ENCODE measurements at regions not wholly inside any gene's neighbourhood (a gene's known extent, or its start where the extent isn't known, plus 50 kb on each side); places are given as distances from the start of the nearest gene placed in this dataset.

DNA sequence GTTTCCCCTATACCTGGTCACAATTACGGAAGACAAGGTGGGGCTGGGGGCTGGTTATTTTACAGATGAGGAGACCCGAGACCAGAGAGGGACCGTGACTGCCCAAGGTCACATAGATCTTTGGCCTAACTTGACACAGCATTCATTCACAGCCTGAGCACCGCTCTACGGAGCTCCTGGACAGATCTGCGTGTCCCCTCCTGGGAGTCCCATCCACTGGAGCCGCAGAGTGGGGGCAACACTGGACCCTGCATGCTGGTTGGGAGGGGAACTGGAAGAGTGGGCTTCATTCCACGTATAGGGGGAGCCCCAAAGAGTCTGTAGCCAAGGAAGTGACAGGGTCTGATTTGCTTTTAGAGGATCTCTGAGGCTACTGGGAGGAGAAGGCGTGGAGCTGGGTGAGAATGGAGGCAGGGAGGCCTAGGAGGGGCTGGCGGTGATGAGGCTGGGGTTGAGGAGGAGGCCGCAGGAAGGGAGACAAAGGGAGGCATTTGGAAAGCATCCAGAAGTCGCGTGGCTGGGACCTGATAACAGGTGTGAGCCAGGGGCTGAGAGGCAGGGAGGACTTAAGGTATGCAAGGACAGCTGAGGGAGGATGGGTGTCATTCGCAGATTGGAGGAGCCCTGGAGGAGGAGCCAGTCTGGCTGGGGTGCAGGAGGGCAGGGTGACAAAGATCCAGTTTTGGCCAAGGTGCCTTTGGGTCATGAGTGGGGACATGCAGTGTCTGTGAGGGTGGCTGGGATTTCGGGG, 64.3 kb upstream of the IER5L start:
- peaks cover 31% of the 10 kb centered on the region for H3K27me3 Mint-ChIP-seq
- H3K9me3 Mint-ChIP-seq = no peaks in the 10 kb centered on the region
- DNase-seq (ENCODE audit: low spot score in 2 of 2) = no peak
- H3K36me3 Mint-ChIP-seq = no peaks in the 10 kb centered on the region
- no peak for ATAC-seq (ENCODE audit: low read depth)
- H3K4me1 Mint-ChIP-seq = no peaks in the 10 kb centered on the region
- no peak overlapping the region for H3K4me3 Mint-ChIP-seq
- no peak overlapping the region for H3K27ac Mint-ChIP-seq

GRCh38 chr9:129241725-129242124, 63.7 kb upstream of the IER5L start:
- no peaks in the 10 kb centered on the region for H3K36me3 Mint-ChIP-seq
- peaks cover 4% of the 10 kb centered on the region for H3K4me1 Mint-ChIP-seq
- DNase-seq (ENCODE audit: low spot score in 2 of 2) (no peak), ATAC-seq (ENCODE audit: low read depth) (no peak)
- no peak overlapping the region for H3K27ac Mint-ChIP-seq
- H3K4me3 Mint-ChIP-seq = no peak overlapping the region
- no peaks in the 10 kb centered on the region for H3K9me3 Mint-ChIP-seq
- H3K27me3 Mint-ChIP-seq = peaks cover 30% of the 10 kb centered on the region

DNA sequence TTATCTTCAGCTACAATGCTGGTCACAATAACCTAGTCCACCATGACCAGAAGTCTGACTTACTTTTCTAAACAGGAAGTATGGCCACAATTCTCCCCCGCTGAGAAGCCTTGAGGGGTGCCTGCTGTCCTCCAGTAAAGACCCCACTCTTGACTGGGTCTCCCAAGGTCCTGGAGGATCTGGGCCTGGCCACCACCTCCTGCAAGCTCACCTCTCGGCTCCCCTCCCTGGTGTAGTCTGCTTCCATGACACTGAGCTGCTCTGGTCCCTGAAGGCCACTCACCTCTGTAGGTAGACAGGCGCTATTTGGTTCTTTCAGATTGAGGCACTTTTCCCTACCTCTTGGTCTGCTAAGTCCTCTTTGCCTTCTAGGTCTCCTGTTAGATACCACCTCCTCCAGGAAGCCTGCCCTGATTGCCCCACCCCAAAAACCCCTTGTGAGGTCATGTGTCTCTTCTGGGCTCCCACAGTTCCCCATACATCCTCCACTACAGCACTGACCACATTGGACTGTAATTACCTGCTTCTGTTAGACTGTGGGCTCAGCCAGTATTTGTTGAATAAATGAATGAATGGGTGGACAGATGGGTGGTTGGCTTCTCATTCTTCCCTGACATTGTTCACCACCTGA, 62.6 kb upstream of the IER5L start:
- ATAC-seq (ENCODE audit: low read depth) = no peak
- no peak for DNase-seq (ENCODE audit: low spot score in 2 of 2)
- H3K27ac Mint-ChIP-seq = no peak overlapping the region

GRCh38 chr9:129239946-129240490, 62.0 kb upstream of the IER5L start:
- Mint-ChIP-seq H3K27ac (no peak overlapping the region), H3K4me3 (no peak overlapping the region), H3K4me1 (peaks cover 13% of the 10 kb centered on the region), H3K27me3 (peaks cover 22% of the 10 kb centered on the region), H3K36me3 (no peaks in the 10 kb centered on the region), H3K9me3 (peaks cover under 1% of the 10 kb centered on the region)
- DNase-seq (ENCODE audit: low spot score in 2 of 2) = no peak
- ATAC-seq (ENCODE audit: low read depth) = no peak

More for the DNA sequence above, 62.6 kb upstream of the IER5L start:
- no peak overlapping the region for H3K4me3 Mint-ChIP-seq
- H3K9me3 Mint-ChIP-seq = no peaks in the 10 kb centered on the region
- peaks cover 28% of the 10 kb centered on the region for H3K27me3 Mint-ChIP-seq
- no peaks in the 10 kb centered on the region for H3K36me3 Mint-ChIP-seq
- peaks cover 9% of the 10 kb centered on the region for H3K4me1 Mint-ChIP-seq

- Mint-ChIP-seq H3K9me3 (peaks cover 6% of the 10 kb centered on the region), H3K4me3 (no peak overlapping the region), H3K27me3 (peaks cover 24% of the 10 kb centered on the region), H3K4me1 (peaks cover 19% of the 10 kb centered on the region), H3K27ac (no peak overlapping the region), H3K36me3 (peaks cover 3% of the 10 kb centered on the region)
- no peak for ATAC-seq (ENCODE audit: low read depth)
- DNase-seq (ENCODE audit: low spot score in 2 of 2) = no peak
Observed at GRCh38 chr9:129237803-129238202, 59.7 kb upstream of the IER5L start.

- DNase-seq (ENCODE audit: low spot score in 2 of 2) = no peak
- H3K27ac Mint-ChIP-seq = no peak overlapping the region
- no peak for ATAC-seq (ENCODE audit: low read depth)
- peaks cover 3% of the 10 kb centered on the region for H3K36me3 Mint-ChIP-seq
- H3K27me3 Mint-ChIP-seq = peaks cover 24% of the 10 kb centered on the region
- no peak overlapping the region for H3K4me3 Mint-ChIP-seq
- H3K9me3 Mint-ChIP-seq = peaks cover 10% of the 10 kb centered on the region
- peaks cover 22% of the 10 kb centered on the region for H3K4me1 Mint-ChIP-seq
Observed at GRCh38 chr9:129237164-129237611, 59.1 kb upstream of the IER5L start.

DNA sequence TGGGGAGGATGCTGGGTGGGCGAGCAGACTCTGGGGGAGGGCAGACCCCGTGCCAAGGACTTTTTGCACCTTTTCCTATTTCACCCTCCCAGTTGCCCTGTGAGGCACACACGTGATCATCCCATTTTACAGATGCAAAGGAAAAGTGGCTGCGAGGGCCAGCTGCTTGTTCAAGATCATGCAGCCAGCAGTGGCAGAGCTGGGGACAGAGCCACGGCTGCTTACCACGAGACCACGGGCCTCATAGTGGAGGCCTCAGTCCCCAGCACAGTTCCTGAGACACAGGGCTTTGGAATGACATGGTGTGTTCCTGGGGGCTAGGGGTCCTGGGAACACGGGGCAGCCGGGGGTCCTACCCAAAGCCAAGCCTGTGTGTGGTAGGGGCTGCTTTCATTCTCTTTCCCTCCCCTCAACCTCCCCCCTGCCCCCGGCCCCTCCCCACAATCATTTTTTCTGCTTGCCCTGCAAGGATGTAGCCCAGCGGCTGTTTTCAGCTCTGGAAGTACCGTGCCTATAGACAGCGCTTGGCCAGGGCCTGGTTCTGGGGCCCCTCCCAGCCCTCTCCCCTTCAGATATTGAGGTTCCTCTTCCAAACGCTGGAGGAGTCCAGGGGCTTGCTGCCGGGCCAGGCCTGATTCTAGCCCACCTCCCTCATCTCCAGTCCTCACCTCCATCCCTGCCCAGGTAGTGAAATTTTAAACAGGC, 58.5 kb upstream of the IER5L start:
- Mint-ChIP-seq H3K36me3 (peaks cover 3% of the 10 kb centered on the region), H3K4me1 (peaks cover 22% of the 10 kb centered on the region)
- no peak for ATAC-seq (ENCODE audit: low read depth)

GRCh38 chr9:129235931-129236331, 57.9 kb upstream of the IER5L start:
- ATAC-seq (ENCODE audit: low read depth) (peak; percentile 72), DNase-seq (ENCODE audit: low spot score in 2 of 2) (no peak)
- Mint-ChIP-seq H3K4me3 (no peak overlapping the region), H3K9me3 (peaks cover 10% of the 10 kb centered on the region), H3K27ac (no peak overlapping the region), H3K4me1 (peaks cover 22% of the 10 kb centered on the region), H3K36me3 (peaks cover 3% of the 10 kb centered on the region), H3K27me3 (peaks cover 23% of the 10 kb centered on the region)

More for the DNA sequence above, 58.5 kb upstream of the IER5L start:
- peaks cover 10% of the 10 kb centered on the region for H3K9me3 Mint-ChIP-seq
- no peak overlapping the region for H3K4me3 Mint-ChIP-seq
- no peak overlapping the region for H3K27ac Mint-ChIP-seq
- no peak for DNase-seq (ENCODE audit: low spot score in 2 of 2)
- peaks cover 22% of the 10 kb centered on the region for H3K27me3 Mint-ChIP-seq

DNA sequence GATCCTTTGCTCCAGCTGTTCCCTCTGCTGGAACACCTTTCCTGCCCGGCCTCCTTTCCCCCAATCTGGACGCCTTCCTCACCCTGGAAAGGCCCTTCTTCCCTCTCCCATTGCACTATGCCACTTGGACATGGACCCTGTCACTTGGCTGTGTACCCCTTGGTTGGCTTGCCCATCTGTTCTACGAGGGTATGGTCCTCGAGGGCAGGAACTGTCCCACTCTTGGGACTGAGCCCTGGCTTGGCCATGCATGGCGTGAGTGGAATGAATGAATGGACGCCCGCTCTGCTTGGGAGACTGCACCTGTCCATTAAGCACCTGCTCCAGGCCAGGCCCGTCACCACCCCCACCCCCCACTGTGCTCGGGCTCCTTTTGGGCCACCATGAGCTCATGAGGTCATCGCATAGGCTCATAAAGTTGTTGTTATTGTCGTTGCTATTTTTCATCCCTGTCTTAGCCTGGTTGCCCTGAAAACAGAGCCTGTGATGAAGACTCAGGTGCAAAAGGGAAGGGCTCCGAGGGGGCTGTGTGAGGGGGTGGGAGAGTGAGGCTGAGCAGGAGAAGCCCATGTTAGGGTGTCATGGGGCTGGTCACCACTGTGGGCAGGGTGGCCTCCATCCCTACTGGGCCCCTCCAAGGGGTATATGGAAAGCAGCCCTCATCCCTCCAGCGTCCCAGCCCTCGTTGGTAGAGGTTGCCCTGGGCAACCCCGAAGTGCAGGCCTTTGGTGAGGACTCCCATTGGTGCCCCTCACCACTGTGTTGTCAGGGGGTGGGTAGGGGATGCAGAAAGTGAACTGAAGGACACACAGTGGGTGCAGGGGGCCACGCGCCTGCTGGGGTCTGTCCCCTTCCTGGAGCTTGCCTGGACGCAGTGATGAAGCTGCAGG, 57.2 kb upstream of the IER5L start:
- no peak for DNase-seq (ENCODE audit: low spot score in 2 of 2)
- Mint-ChIP-seq H3K27me3 (peaks cover 20% of the 10 kb centered on the region), H3K27ac (no peak overlapping the region), H3K4me3 (peak overlapping the region; percentile 33), H3K9me3 (peaks cover 10% of the 10 kb centered on the region), H3K36me3 (peaks cover 3% of the 10 kb centered on the region), H3K4me1 (peaks cover 23% of the 10 kb centered on the region)
- no peak for ATAC-seq (ENCODE audit: low read depth)

GRCh38 chr9:129234491-129234890, 56.4 kb upstream of the IER5L start:
- ATAC-seq (ENCODE audit: low read depth) (no peak), DNase-seq (ENCODE audit: low spot score in 2 of 2) (no peak)
- H3K36me3 Mint-ChIP-seq = peaks cover 3% of the 10 kb centered on the region
- H3K27me3 Mint-ChIP-seq = peaks cover 22% of the 10 kb centered on the region
- no peak overlapping the region for H3K27ac Mint-ChIP-seq
- peaks cover 10% of the 10 kb centered on the region for H3K9me3 Mint-ChIP-seq
- H3K4me3 Mint-ChIP-seq = no peak overlapping the region
- H3K4me1 Mint-ChIP-seq = peaks cover 29% of the 10 kb centered on the region

DNA sequence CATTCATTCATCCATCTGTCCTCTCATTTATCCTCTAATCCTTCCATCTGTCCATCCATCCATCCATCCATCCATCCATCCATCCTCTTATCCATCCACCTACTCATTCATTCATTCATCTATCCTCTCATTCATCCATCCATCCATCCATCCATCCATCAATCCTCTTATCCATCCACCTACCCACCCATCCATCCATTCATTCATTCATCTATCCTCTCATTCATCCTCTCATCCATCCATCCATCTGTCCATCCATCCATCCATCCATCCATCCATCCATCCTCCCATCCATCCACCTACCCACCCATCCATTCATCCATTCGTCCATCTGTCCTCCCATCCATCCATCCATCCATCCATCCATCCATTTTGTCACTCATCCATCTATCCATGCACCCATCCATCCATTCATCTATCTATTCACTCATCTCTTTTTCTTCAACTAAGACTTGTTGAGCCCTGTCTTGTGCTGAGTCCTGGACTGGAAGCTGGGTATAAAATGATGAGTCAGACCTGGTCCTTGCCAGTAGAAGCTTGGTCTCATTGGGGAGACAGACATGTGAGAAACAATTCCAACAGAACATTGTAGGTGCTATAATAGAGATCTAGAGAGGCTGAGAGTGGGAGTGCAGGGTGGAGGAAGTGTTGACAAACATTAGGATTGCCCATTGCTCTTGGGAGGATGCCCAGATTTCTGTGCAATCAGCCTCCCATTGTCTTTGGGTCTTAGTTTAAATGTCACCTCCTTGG, 55.0 kb upstream of the IER5L start:
- ATAC-seq (ENCODE audit: low read depth) (no peak), DNase-seq (ENCODE audit: low spot score in 2 of 2) (no peak)
- H3K27me3 Mint-ChIP-seq = peaks cover 25% of the 10 kb centered on the region
- H3K4me3 Mint-ChIP-seq = no peak overlapping the region
- peaks cover 3% of the 10 kb centered on the region for H3K36me3 Mint-ChIP-seq
- H3K9me3 Mint-ChIP-seq = peaks cover 10% of the 10 kb centered on the region
- H3K4me1 Mint-ChIP-seq = peaks cover 31% of the 10 kb centered on the region
- H3K27ac Mint-ChIP-seq = no peak overlapping the region

- Mint-ChIP-seq H3K36me3 (peaks cover 3% of the 10 kb centered on the region), H3K4me3 (no peak overlapping the region), H3K9me3 (peaks cover 10% of the 10 kb centered on the region), H3K27ac (no peak overlapping the region), H3K4me1 (peaks cover 27% of the 10 kb centered on the region), H3K27me3 (peaks cover 24% of the 10 kb centered on the region)
- no peak for ATAC-seq (ENCODE audit: low read depth)
- no peak for DNase-seq (ENCODE audit: low spot score in 2 of 2)
Observed at GRCh38 chr9:129231759-129232158, 53.7 kb upstream of the IER5L start.

Data from memory B cell (primary cell).